Activated CD4-positive, alpha-beta T cell treated with anti-CD3 and anti-CD28 coated beads, Interleukin-10, Interleukin-2, amounts not matched to agents 100 ng/mL and 50 ng/mL, durations not matched to agents 16 hours and 8 hours (primary cell): ENCODE measurements at regions not wholly inside any gene's neighbourhood (a gene's known extent, or its start where the extent isn't known, plus 50 kb on each side); places are given as distances from the start of the nearest gene placed in this dataset.
A peak's percentile ranks its signal among the peaks of the same experiment; 100 is the strongest.

Experiments
- DNase-seq: peaks from one replicate; pipeline ENCODE4 v3.0.0-alpha.2; 2020

GRCh38 chr7:110076194-110076593 is 1014.7 kb upstream of the LRRN3 start:
- DNase-seq: no peak

- no peak for DNase-seq
Measured at GRCh38 chr7:110084181-110084807, 1006.6 kb upstream of the LRRN3 start.

GRCh38 chr7:110090110-110090820 is 1000.7 kb upstream of the LRRN3 start:
- peak; percentile 8 for DNase-seq

- DNase-seq: no peak
Measured at GRCh38 chr7:110095372-110096052, 995.4 kb upstream of the LRRN3 start.

- no peak for DNase-seq
Measured at GRCh38 chr7:110104243-110104642, 986.7 kb upstream of the LRRN3 start.

GRCh38 chr7:110105307-110105706 is 985.6 kb upstream of the LRRN3 start:
- DNase-seq: no peak

- DNase-seq: no peak
Measured at GRCh38 chr7:110105840-110106239, 985.1 kb upstream of the LRRN3 start.

- DNase-seq: no peak
Measured at GRCh38 chr7:110119883-110120581, 970.9 kb upstream of the LRRN3 start.

- no peak for DNase-seq
Measured at GRCh38 chr7:110129159-110129558, 961.8 kb upstream of the LRRN3 start.

- no peak for DNase-seq
Measured at GRCh38 chr7:110130669-110131068, 960.3 kb upstream of the LRRN3 start.

GRCh38 chr7:110131344-110131743 is 959.6 kb upstream of the LRRN3 start:
- DNase-seq: no peak

- no peak for DNase-seq
Measured at GRCh38 chr7:110139056-110139455, 951.9 kb upstream of the LRRN3 start.

GRCh38 chr7:110142939-110143526 is 947.9 kb upstream of the LRRN3 start:
- DNase-seq: no peak

- no peak for DNase-seq
Measured at GRCh38 chr7:110144599-110144998, 946.3 kb upstream of the LRRN3 start.

- no peak for DNase-seq
Measured at GRCh38 chr7:110148054-110148453, 942.9 kb upstream of the LRRN3 start.

GRCh38 chr7:110153222-110153621 is 937.7 kb upstream of the LRRN3 start:
- no peak for DNase-seq

GRCh38 chr7:110156511-110156910 is 934.4 kb upstream of the LRRN3 start:
- no peak for DNase-seq

GRCh38 chr7:110157631-110158362 is 933.1 kb upstream of the LRRN3 start:
- no peak for DNase-seq

GRCh38 chr7:110168010-110168409 is 922.9 kb upstream of the LRRN3 start:
- DNase-seq: no peak

- DNase-seq: no peak
Measured at GRCh38 chr7:110170841-110171240, 920.1 kb upstream of the LRRN3 start.

- DNase-seq: no peak
Measured at GRCh38 chr7:110177463-110177862, 913.5 kb upstream of the LRRN3 start.

- DNase-seq: no peak
Measured at GRCh38 chr7:110179037-110179436, 911.9 kb upstream of the LRRN3 start.
